Breast epithelium (tissue), 3 donors: ENCODE measurements at regions not wholly inside any gene's neighbourhood (a gene's known extent, or its start where the extent isn't known, plus 50 kb on each side); places are given as distances from the start of the nearest gene placed in this dataset.

Experiments
- CTCF ChIP-seq, 3 donors: fragments of 450-650 bp; IDR thresholded peaks; one replicate each; pipeline ENCODE4 v1.5.1; 2016 to 2017; ENCODE audit warnings: antibody characterized with exemption in 3 of 3, mild to moderate bottlenecking in 3 of 3, moderate library complexity in 3 of 3
- POLR2A ChIP-seq: fragments of 450-650 bp; IDR thresholded peaks from one replicate; pipeline ENCODE4 v1.6.1; 2016; ENCODE audit warnings: antibody characterized with exemption, mild to moderate bottlenecking, moderate library complexity
- POLR2AphosphoS5 ChIP-seq, 3 donors: sonication (generic); formaldehyde crosslinking; IDR thresholded peaks; one replicate each; pipeline ENCODE4 v1.6.1; 2017; ENCODE audit warnings: antibody characterized with exemption in 3 of 3

GRCh38 chr2:228728961-228729360, 542.1 kb downstream of the PID1 start:
- TF ChIP-seq POLR2A (no peak), CTCF (IDR thresholded peaks at IDR 0.05) (no peak), POLR2AphosphoS5 (IDR thresholded peaks at IDR 0.05) (no peak)
